ENCODE measurements at regions not wholly inside any gene's neighbourhood (a gene's known extent, or its start where the extent isn't known, plus 50 kb on each side); places are given as distances from the start of the nearest gene placed in this dataset.

DNA sequence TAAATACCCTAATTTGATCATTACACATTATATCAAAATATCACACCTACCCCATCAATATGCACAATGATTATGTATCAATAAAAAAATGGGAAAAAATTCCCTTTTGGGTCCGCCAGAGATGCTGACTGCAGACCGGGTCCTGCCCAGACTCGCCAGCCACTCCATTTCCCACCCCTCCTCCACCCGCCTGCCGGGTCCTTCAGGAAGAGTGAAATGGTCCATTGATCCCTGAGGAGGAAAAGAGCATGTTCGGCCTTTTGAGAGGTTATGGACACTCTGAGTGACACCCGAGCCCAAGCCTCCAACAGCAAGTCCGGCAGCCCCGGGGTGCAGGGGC is 123.9 kb upstream of the ZFHX3 start:
- Histone ChIP-seq H3K27ac (no peak overlapping the region), H3K9me3 (no peaks in the 10 kb centered on the region), H3K4me3 (no peak overlapping the region), H3K36me3 (no peaks in the 10 kb centered on the region), H3K4me1 (peaks cover 0 to 7% (median 6%) of the 10 kb centered on the region in 3 donors), H3K27me3 (no peaks in the 10 kb centered on the region)
- TF ChIP-seq, protein P1, sequence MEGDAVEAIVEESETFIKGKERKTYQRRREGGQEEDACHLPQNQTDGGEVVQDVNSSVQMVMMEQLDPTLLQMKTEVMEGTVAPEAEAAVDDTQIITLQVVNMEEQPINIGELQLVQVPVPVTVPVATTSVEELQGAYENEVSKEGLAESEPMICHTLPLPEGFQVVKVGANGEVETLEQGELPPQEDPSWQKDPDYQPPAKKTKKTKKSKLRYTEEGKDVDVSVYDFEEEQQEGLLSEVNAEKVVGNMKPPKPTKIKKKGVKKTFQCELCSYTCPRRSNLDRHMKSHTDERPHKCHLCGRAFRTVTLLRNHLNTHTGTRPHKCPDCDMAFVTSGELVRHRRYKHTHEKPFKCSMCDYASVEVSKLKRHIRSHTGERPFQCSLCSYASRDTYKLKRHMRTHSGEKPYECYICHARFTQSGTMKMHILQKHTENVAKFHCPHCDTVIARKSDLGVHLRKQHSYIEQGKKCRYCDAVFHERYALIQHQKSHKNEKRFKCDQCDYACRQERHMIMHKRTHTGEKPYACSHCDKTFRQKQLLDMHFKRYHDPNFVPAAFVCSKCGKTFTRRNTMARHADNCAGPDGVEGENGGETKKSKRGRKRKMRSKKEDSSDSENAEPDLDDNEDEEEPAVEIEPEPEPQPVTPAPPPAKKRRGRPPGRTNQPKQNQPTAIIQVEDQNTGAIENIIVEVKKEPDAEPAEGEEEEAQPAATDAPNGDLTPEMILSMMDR (IDR thresholded peaks at IDR 0.05) = no peak
- DNase-seq = no peak
- 84 to 90% methylated on average over 9 of the region's 9 CpGs for WGBS, 2 donors
- no peak for FAIRE-seq
- intact Hi-C loops (cut with DNase I) = loop anchor here in 1 of 3 donors (10.0 kb wide), 1 partner anchor 97 kb away; no protein-coding TSS in a partner anchor
- ATAC-seq = no peak

- WGBS, 2 donors = 60 to 65% methylated on average over 9 of the region's 9 CpGs
- no peak overlapping the region for H3K4me3 ChIP-seq
- no peaks in the 10 kb centered on the region for H3K27me3 ChIP-seq
- no peak for ATAC-seq
- peaks cover 0 to 9% (median 6%) of the 10 kb centered on the region in 3 donors for H3K4me1 ChIP-seq
- H3K9me3 ChIP-seq = no peaks in the 10 kb centered on the region
- FAIRE-seq = no peak
- no peak overlapping the region for H3K27ac ChIP-seq
- DNase-seq = no peak
- intact Hi-C loops (cut with DNase I) = loop anchor here in 1 of 3 donors (10.0 kb wide), 1 partner anchor 97 kb away; no protein-coding TSS in a partner anchor
- no peaks in the 10 kb centered on the region for H3K36me3 ChIP-seq
- TF ChIP-seq, protein P1 (IDR thresholded peaks at IDR 0.05) = no peak
These were observed 123.5 kb upstream of the ZFHX3 start for GRCh38 chr16:73171380-73171779.

DNA sequence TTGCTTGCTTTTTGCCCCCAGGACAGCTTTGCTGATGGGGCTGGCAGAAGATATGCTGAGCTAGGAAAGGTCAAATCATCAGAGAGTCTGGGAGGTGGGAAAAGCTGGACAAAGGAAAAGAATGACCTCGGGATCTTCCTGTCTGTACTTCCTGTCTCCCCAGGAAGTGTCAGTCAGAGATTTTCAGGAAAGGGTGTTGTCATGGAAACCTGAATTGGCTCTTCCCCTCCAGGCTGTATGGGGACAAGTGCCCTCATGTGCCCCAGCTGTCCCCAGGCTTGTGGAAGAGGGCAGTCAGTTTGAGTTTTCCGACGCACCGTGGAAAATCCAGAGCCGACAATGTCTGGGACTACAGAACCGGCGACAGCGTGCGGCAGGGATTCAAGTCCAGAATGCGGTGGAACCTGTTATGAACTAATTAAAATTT is 122.7 kb upstream of the ZFHX3 start:
- H3K4me1 ChIP-seq = peaks cover 0 to 9% (median 6%) of the 10 kb centered on the region in 3 donors
- WGBS, 2 donors = 38 to 42% methylated on average over 10 of the region's 10 CpGs
- intact Hi-C loops (cut with DNase I) = loop anchor here in 1 of 3 donors (10.0 kb wide), 1 partner anchor 96 kb away; no protein-coding TSS in a partner anchor

DNA sequence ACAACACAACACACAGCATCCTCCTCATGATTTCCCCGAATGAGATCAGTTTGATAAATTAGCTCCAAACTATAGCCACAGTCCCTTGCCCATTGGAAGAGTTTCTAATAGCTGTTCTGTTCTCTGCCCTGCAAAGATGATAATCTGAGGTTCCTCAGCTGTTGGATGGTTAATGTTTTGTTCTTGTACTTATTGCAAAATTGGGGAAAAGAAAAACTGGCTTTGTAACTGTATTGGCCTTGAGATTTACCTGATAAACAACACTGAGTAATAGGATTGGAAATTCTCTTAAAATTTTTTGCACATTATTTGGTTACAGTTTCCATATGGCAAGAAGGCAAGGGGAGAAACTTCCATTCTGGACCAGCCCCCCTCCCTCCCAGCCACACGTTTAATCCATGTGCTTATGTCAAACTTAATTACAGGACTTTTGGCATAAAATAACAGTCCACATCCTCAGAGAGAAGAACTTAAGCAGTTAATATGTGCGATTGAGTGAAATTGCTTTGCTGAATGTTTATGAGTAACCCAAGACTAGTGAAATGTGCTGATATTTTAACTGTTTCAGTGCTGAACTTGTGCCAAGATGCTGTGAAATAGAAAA is 119.1 kb upstream of the ZFHX3 start:
- FAIRE-seq (no peak), ATAC-seq (peak in 1 of 4 donors; percentile 22), DNase-seq (no peak)
- Histone ChIP-seq H3K27ac (no peak overlapping the region), H3K4me1 (peaks cover 0 to 6% (median 1%) of the 10 kb centered on the region in 3 donors), H3K36me3 (no peaks in the 10 kb centered on the region), H3K27me3 (no peaks in the 10 kb centered on the region), H3K4me3 (no peak overlapping the region), H3K9me3 (no peaks in the 10 kb centered on the region)
- 30 to 35% methylated on average over 3 of the region's 3 CpGs for WGBS, 2 donors
- intact Hi-C loops (cut with DNase I) = loop anchor here in 1 of 3 donors (10.0 kb wide), 1 partner anchor 102 kb away; no protein-coding TSS in a partner anchor
- TF ChIP-seq, protein P1 (IDR thresholded peaks at IDR 0.05) = no peak

More for the DNA sequence above, 122.7 kb upstream of the ZFHX3 start:
- no peaks in the 10 kb centered on the region for H3K27me3 ChIP-seq
- TF ChIP-seq, protein P1 (IDR thresholded peaks at IDR 0.05) = no peak
- no peaks in the 10 kb centered on the region for H3K36me3 ChIP-seq
- H3K4me3 ChIP-seq = no peak overlapping the region
- no peak for FAIRE-seq
- no peak overlapping the region for H3K27ac ChIP-seq
- no peak for DNase-seq
- no peaks in the 10 kb centered on the region for H3K9me3 ChIP-seq
- ATAC-seq = peak in 1 of 4 donors; percentile 4

- Histone ChIP-seq H3K9me3 (no peaks in the 10 kb centered on the region), H3K27me3 (no peaks in the 10 kb centered on the region), H3K36me3 (no peaks in the 10 kb centered on the region), H3K27ac (no peak overlapping the region), H3K4me3 (no peak overlapping the region), H3K4me1 (peaks cover 0 to 5% (median 0%) of the 10 kb centered on the region in 3 donors)
- DNase-seq (no peak), FAIRE-seq (no peak), ATAC-seq (peak in 2 of 4 donors; percentile 48 to 60)
- TF ChIP-seq, protein P1 (IDR thresholded peaks at IDR 0.05) = no peak
- intact Hi-C loops (cut with DNase I) = loop anchor here in 1 of 3 donors (10.0 kb wide), 1 partner anchor 102 kb away; no protein-coding TSS in a partner anchor
- WGBS, 2 donors = 75 to 76% methylated on average over 5 of the region's 5 CpGs
These were observed 118.5 kb upstream of the ZFHX3 start for GRCh38 chr16:73166441-73166851.
